ENCODE measurements at regions not wholly inside any gene's neighbourhood (a gene's known extent, or its start where the extent isn't known, plus 50 kb on each side); places are given as distances from the start of the nearest gene placed in this dataset.

DNA sequence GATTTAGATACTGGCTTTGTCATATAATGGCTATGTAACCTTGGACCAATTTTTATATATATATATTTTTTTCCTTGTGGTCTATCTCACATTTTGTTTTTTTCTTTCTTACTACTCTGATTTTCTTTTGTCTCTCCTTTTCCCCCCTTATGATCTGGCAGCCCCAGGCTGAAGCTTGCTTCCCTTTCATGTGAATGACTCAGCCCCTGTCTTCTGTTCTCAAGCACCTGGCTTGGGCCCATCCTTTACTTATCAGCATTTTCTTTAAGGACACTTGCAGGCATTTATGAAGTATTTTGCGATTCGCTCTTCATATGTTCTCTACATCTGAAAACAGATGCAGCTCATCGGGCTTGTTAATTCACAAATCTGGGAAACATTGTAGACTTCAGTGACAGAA lies 163.6 kb downstream of the SPRY2 start:
- no peaks in the 10 kb centered on the region for H3K27me3 Mint-ChIP-seq (ENCODE audit: insufficient read depth)
- no peaks in the 10 kb centered on the region for H3K4me1 Mint-ChIP-seq (ENCODE audit: low read depth)
- H3K27ac Mint-ChIP-seq, result no peak overlapping the region
- DNase-seq, result no peak
- no peaks in the 10 kb centered on the region for H3K9me3 Mint-ChIP-seq
- no peak overlapping the region for H3K4me3 Mint-ChIP-seq
- TF ChIP-seq, protein P1, sequence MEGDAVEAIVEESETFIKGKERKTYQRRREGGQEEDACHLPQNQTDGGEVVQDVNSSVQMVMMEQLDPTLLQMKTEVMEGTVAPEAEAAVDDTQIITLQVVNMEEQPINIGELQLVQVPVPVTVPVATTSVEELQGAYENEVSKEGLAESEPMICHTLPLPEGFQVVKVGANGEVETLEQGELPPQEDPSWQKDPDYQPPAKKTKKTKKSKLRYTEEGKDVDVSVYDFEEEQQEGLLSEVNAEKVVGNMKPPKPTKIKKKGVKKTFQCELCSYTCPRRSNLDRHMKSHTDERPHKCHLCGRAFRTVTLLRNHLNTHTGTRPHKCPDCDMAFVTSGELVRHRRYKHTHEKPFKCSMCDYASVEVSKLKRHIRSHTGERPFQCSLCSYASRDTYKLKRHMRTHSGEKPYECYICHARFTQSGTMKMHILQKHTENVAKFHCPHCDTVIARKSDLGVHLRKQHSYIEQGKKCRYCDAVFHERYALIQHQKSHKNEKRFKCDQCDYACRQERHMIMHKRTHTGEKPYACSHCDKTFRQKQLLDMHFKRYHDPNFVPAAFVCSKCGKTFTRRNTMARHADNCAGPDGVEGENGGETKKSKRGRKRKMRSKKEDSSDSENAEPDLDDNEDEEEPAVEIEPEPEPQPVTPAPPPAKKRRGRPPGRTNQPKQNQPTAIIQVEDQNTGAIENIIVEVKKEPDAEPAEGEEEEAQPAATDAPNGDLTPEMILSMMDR (IDR thresholded peaks at IDR 0.05), result no peak
- no peaks in the 10 kb centered on the region for H3K36me3 Mint-ChIP-seq (ENCODE audit: low read depth)

DNA sequence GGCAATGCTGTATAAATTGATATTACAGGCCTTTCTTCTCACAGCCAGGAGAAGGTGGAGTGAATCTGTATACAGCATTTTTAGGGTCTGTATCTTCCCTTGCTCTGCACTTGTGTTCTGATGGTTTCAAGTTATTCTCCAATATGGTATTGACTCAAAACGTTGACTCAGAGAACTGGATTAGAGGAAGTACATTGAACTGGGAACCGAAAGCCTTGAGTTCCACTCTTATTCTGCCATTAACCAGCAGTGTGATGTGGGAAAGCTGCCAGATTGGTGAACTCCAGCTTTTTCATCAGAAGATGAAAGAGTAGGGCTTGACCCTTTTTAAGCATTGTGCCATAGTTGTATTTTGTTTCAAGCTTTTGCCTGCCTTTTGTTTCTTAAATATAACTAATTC lies 167.7 kb downstream of the SPRY2 start:
- Mint-ChIP-seq H3K36me3 (ENCODE audit: low read depth) (no peaks in the 10 kb centered on the region), H3K9me3 (no peaks in the 10 kb centered on the region), H3K27ac (no peak overlapping the region), H3K4me3 (no peak overlapping the region), H3K4me1 (ENCODE audit: low read depth) (peaks cover 9% of the 10 kb centered on the region), H3K27me3 (ENCODE audit: insufficient read depth) (peaks cover 1% of the 10 kb centered on the region; the same call in 1 of the 2 replicates)
- DNase-seq, result no peak
- TF ChIP-seq, protein P1 (IDR thresholded peaks at IDR 0.05), result no peak

DNA sequence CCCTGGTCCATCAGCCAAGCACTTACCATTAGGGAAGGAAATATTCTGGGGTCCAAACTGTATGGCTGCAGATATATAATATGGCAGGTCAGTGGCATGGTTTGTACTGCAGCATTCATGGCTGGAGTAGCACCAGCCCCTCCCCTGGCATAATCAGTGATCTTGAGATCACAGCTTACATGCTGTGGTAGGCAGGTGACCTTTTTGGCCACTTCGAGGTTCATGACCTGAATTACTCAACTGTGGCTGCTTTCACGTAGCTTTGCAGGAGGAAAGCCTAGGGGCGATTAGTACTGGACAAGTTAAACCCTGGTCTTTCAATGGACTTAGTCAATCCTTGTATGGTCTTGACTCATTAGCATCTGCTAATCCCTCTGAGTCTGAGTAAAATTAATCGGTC lies 169.8 kb downstream of the SPRY2 start:
- Mint-ChIP-seq H3K36me3 (ENCODE audit: low read depth) (peaks cover 17% of the 10 kb centered on the region), H3K4me3 (no peak overlapping the region), H3K9me3 (peaks cover 10% of the 10 kb centered on the region; the same call in 1 of the 2 replicates), H3K27me3 (ENCODE audit: insufficient read depth) (peaks cover 1% of the 10 kb centered on the region; the same call in 1 of the 2 replicates), H3K4me1 (ENCODE audit: low read depth) (peaks cover 19% of the 10 kb centered on the region), H3K27ac (no peak overlapping the region)
- no peak for DNase-seq
- TF ChIP-seq, protein P1 (IDR thresholded peaks at IDR 0.05), result no peak

DNA sequence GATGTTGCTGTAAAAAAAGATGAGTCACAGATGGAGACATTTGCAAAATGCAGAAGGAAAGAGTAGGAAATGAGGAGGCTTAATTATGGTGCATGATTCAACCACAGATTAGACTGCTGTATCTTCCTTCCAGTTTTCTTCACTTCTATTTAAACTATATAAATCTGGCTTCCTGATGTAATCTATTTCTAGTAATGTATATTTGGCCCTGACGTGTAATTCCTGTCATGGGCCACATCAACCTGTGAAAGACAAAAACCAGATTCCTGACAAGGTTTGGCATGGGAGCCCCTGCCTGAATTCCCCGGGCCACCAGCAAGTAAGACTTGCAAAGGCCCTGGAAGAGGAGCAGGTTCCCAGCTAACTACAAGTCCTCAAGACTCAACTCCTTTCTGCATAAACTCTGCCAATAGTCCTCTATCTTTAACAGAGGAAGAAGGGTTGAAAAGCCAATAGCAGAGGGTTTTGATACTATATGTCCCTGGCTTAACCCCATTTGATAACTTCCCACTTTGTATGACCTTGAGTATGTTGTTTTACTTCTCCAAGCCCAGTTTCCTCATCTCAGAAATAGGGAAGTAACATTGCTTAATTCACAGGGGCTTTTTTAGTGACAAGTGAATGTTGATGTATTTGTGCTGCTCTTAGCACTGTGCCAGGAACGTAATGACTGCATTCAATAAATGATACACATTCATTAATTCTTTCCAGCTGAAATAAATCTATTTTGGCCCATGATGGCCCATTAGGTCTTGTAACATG lies 172.7 kb downstream of the SPRY2 start:
- TF ChIP-seq, protein P1 (IDR thresholded peaks at IDR 0.05), result no peak
- Mint-ChIP-seq H3K4me3 (no peak overlapping the region), H3K36me3 (ENCODE audit: low read depth) (peaks cover 17% of the 10 kb centered on the region), H3K27me3 (ENCODE audit: insufficient read depth) (peaks cover 1% of the 10 kb centered on the region; the same call in 1 of the 2 replicates), H3K27ac (peak overlapping the region; percentile 15; the same call in 1 of the 2 replicates), H3K9me3 (peaks cover 10% of the 10 kb centered on the region; the same call in 1 of the 2 replicates), H3K4me1 (ENCODE audit: low read depth) (peaks cover 19% of the 10 kb centered on the region)
- DNase-seq, result peak; percentile 60

DNA sequence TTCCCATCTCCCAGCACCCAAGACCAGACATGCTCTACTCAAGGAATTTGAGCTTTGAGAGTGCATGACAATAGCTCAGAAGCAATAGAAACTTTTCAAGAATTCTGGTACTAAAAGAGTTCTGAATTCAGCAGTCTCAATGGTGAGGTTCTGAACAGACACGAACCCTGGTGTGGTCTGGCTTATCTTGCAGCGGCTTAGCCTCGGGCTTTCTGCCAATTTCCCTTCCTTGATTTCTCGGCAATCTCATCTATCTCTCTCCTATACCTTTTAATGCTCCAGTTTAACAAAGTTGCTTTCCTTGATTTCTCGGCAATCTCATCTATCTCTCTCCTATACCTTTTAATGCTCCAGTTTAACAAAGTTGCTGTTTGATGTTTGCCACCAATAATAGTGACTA lies 174.6 kb downstream of the SPRY2 start:
- peaks cover 1% of the 10 kb centered on the region; the same call in 1 of the 2 replicates for H3K27me3 Mint-ChIP-seq (ENCODE audit: insufficient read depth)
- H3K9me3 Mint-ChIP-seq, result peaks cover 10% of the 10 kb centered on the region; the same call in 1 of the 2 replicates
- DNase-seq, result no peak
- TF ChIP-seq, protein P1 (IDR thresholded peaks at IDR 0.05), result no peak
- H3K36me3 Mint-ChIP-seq (ENCODE audit: low read depth), result peaks cover 17% of the 10 kb centered on the region
- H3K4me3 Mint-ChIP-seq, result no peak overlapping the region
- peaks cover 19% of the 10 kb centered on the region for H3K4me1 Mint-ChIP-seq (ENCODE audit: low read depth)
- no peak overlapping the region for H3K27ac Mint-ChIP-seq

All from HFFc6 (cell line).